ENCODE measurements at regions not wholly inside any gene's neighbourhood (a gene's known extent, or its start where the extent isn't known, plus 50 kb on each side); places are given as distances from the start of the nearest gene placed in this dataset.
"Not testable (repeated sequence)": the region's sequence is repeated elsewhere in the genome, so short reads cannot be mapped to it uniquely, and the experiment has no call there.

- DNase-seq = no peak
These were observed 496.0 kb upstream of the SPTLC3 start for GRCh38 chr20:12512755-12513154.

GRCh38 chr20:12528104-12528503 is 480.7 kb upstream of the SPTLC3 start:
- DNase-seq = no peak

- no peak for DNase-seq
These were observed 480.2 kb upstream of the SPTLC3 start for GRCh38 chr20:12528591-12529041.

- DNase-seq = no peak
These were observed 477.1 kb upstream of the SPTLC3 start for GRCh38 chr20:12531626-12532025.

GRCh38 chr20:12535316-12535715 is 473.5 kb upstream of the SPTLC3 start:
- no peak for DNase-seq

DNA sequence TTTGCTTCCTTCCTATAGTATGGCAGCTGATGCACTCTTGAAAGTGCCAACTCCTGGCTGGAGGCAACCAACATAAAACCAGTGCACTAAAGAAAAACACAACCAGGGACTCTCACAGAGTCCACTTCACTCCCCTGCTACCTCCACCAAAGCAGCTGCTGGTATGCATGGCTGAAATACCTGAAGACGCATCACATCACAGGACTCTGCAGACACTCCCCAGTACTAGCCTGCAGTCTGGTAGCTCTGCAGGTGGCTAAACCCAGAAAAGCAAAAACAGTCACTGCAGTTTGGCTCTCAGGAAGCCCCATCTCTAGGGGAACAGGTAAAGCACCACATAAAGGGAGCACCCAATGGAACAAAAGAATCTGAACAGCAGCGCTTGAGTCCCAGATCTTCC is 473.0 kb upstream of the SPTLC3 start:
- DNase-seq = no peak

GRCh38 chr20:12554426-12554825 is 454.3 kb upstream of the SPTLC3 start:
- DNase-seq = no peak

DNA sequence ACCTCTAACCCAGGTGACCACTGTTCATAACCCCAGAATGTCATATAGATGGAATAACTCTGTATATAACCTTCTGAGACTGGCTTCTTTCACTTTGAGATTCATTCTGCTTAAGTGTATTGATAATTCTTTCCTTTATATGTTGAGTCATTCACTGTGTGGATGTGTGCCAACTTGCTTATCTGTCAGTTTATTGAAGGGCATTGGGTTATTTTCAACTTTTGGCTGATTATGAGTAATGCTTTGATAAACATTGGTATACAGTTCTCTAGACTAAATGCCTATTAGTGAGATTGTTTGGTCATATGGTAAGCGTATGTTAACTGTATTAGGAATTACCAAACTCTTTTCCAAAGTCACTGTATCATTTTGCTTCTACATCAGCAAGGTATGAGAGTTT is 453.4 kb upstream of the SPTLC3 start:
- no peak for DNase-seq

GRCh38 chr20:12555849-12556248 is 452.9 kb upstream of the SPTLC3 start:
- DNase-seq = not testable (repeated sequence)

- DNase-seq = no peak
These were observed 451.5 kb upstream of the SPTLC3 start for GRCh38 chr20:12557224-12557623.

- DNase-seq = no peak
These were observed 443.8 kb upstream of the SPTLC3 start for GRCh38 chr20:12564979-12565378.

DNA sequence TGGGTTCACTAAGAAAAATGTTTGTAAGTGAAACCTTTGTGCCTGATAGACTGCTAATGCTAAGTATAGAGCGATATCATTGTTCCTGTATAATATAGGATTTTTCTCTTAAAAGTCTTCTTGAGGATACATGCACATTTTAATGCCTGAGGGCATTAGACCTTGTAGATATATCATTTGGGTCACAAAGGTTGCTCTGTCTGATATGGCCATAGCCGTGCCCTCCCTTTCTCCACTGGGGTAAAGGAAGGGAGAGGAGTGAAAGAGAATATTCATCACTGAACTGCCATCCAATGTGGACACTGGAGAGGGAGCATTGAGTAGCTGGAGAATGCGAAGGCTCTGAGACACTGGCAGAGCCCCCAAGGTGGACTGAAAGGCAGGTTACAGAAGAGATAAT is 442.2 kb upstream of the SPTLC3 start:
- DNase-seq = no peak

DNA sequence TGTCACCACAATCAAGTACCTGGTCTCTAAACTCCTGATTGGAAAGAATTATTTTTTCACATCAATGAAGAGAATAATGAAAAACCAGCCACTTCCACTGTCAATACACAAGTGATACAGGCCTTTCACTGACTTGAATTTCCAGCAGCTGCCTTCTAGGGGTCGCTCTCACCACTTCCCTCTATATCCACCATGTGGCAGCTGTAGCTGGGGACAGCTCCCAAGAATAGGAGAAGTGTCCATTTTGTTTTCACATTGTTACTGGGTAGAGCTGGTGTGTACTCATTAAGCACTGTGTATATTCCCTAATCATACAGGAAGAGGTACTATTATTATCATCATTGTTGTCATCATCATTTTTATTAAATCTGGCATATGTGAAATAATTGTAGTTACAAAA is 438.4 kb upstream of the SPTLC3 start:
- peak; percentile 57 for DNase-seq

DNA sequence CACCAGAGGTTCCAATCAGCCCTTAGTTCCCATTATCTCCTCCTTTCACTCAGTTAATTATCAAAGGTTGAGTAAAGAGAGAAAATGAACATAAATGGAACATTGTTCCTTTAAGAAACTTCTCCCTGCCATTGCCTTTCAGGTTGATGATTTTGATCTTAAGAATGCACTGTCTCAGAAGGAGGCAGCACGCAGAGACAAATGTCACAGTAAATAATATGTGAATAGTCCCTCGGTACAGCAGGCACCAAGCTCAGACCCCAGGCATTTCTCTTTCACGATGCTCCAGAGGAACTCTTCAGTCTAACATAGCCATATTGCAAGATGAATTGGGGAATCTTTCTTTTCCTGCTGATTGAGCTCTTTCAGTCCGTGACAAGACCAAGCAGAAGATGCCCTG is 435.3 kb upstream of the SPTLC3 start:
- no peak for DNase-seq

DNA sequence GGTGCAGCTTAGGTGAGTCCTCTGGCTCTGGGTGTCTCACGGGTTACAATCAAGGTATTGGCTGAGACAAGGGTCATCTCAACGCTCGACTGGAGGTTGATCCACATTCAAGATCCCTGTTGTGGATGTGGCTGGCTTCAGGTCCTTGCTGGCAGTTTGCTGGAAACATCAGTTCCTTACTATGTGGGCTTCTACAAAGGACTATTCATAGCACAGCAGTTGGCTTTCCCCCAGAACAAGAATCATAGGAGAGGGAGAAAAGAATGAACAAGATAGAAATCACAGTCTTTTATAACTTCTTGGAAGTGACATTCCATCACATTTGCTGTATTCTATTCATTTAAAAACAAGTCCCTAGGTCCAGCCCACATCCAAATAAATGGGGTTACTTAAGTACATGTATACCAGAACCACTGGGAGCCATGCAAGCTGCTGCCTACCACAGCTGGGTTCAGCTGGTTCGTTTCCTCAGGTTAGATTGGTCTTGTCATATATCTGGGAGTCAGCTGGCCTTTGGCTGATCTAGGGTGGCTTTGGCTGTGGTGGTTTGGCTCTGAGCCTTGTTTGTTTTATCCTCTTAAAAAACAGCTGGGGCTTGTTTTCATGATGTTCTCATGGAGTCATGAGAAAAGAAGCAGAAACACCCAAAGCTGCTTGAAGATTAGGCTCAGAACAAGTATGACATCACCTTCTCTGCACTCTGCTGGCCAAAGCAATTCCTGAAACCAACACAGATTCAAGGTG is 433.2 kb upstream of the SPTLC3 start:
- no peak for DNase-seq

DNA sequence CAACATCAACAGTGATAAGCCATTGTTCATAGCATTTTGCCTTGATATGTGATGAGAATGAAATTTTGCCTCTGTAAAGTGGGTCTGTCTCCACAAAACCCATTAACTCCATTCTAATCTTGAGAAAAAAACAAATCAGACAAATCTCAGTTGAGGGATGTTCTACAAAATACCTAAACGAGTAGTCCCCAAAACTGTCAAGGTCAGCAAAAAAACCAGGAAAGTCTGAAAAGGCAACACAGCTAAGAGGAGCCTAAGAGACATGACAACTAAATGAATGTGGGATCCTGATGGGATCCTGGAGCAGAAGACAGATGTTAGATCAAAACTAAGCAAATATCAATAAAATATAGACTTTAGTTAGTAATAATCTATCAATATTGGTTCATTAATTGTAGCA is 431.6 kb upstream of the SPTLC3 start:
- DNase-seq = no peak

- DNase-seq = no peak
These were observed 427.0 kb upstream of the SPTLC3 start for GRCh38 chr20:12581644-12582289.

GRCh38 chr20:12582710-12583109 is 426.1 kb upstream of the SPTLC3 start:
- not testable (repeated sequence) for DNase-seq

- peak; percentile 74 for DNase-seq
These were observed 416.8 kb upstream of the SPTLC3 start for GRCh38 chr20:12591949-12592470.

DNA sequence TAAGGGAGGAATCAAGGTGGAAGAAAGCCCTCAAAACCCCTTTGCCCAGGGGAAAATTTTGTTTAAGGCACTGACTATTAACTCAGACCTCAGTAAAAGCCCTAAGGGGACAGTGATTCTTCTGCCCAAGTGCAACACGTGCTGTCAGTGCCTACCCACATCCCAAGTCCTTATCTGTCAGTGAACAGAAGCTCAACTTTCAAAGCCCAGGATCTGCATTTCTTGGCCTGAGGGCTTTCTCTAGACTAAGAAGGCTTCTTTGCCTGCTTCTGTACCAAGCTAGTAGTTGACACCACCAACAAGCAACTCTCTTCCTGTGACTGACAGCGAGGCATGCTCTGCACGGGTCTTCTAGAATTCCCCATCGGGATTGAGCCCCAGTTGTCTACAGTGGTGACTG is 416.0 kb upstream of the SPTLC3 start:
- DNase-seq = no peak

- no peak for DNase-seq
These were observed 415.4 kb upstream of the SPTLC3 start for GRCh38 chr20:12593342-12593873.

GRCh38 chr20:12594410-12595088 is 414.2 kb upstream of the SPTLC3 start:
- DNase-seq = no peak

DNA sequence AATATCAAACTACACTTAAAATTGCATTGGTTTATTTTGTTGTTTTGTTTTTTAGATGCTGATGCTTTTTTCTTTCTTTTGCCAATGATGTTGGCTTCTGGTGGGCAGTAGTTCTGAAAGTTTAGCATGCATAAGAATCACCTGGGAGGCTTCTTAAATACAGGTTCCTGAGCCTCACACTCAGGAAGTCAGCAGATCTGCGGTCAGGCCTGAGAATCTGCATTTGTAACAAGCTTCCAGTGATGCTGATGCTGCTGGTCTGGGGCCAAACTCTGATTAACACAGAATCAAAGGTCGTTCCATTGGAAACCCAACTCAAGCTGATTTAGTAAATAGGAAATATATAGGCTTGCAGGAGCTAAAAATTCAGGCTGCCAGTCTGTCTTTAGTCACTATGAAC is 412.9 kb upstream of the SPTLC3 start:
- DNase-seq = no peak

DNA sequence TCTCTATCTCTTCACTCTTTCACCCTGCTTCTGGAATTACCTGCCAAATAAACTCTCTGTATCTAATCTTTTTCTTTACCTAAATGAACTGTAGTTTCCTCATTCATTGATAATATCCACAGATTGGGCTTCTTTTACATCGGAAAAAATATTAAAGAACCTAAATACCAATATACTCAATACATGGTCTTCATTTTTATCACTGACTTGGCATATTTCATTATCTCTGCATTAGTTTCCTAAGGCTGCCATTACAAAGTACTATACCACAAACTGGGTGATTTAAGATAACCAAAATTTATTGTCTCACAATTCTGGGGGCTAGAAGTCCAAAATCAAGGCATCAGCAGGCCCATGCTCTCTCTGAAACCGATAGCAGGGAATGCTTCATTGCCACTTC is 411.9 kb upstream of the SPTLC3 start:
- no peak for DNase-seq

Measured in NCI-H1105 treated with DMSO at 0.1 percent for 48 hours (cell line).